ENCODE measurements at regions not wholly inside any gene's neighbourhood (a gene's known extent, or its start where the extent isn't known, plus 50 kb on each side); places are given as distances from the start of the nearest gene placed in this dataset.

DNA sequence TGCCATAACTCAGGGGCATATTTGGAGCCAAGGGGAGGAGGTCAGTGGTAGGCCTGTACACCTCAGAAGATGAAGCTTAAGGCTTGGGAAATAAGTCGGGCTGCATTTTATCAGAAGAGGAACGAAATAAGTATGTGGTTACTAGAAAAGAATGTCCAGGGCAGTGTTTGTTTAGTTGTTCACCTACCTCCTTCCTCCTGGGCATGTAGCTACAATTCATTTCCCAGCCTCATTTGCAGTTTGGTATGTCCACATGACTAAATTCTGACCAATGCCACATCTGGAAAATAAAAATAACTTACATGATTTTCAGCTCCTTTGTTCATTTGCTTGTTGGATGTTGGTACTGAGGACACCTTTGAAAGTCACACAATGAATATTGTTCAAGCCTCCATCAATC is 294.5 kb upstream of the RGS17 start:
- TF ChIP-seq ELF4 (IDR thresholded peaks at IDR 0.05) (no peak), ARNT (IDR thresholded peaks at IDR 0.05) (no peak), SUZ12 (IDR thresholded peaks at IDR 0.05) (no peak), SP1 (IDR thresholded peaks at IDR 0.05) (no peak), FOXA1 (IDR thresholded peaks at IDR 0.05) (no peak), FOXM1 (IDR thresholded peaks at IDR 0.05; ENCODE audit: borderline replicate concordance) (no peak), BHLHE40 (IDR thresholded peaks at IDR 0.05; ENCODE audit: borderline replicate concordance) (no peak), FOXK2 (IDR thresholded peaks at IDR 0.05) (no peak), TARDBP (IDR thresholded peaks at IDR 0.05) (no peak), CTBP1 (IDR thresholded peaks at IDR 0.05; ENCODE audit: borderline replicate concordance) (no peak)
- TF ChIP-seq, protein P1, sequence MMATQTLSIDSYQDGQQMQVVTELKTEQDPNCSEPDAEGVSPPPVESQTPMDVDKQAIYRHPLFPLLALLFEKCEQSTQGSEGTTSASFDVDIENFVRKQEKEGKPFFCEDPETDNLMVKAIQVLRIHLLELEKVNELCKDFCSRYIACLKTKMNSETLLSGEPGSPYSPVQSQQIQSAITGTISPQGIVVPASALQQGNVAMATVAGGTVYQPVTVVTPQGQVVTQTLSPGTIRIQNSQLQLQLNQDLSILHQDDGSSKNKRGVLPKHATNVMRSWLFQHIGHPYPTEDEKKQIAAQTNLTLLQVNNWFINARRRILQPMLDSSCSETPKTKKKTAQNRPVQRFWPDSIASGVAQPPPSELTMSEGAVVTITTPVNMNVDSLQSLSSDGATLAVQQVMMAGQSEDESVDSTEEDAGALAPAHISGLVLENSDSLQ (IDR thresholded peaks at IDR 0.05): no peak

Measured in HEK293T (cell line).